AG09319 (cell line): ENCODE measurements at regions not wholly inside any gene's neighbourhood (a gene's known extent, or its start where the extent isn't known, plus 50 kb on each side); places are given as distances from the start of the nearest gene placed in this dataset.
"Not testable (repeated sequence)": the region's sequence is repeated elsewhere in the genome, so short reads cannot be mapped to it uniquely, and the experiment has no call there.

Source experiments
- DNase-seq: peaks from one replicate; pipeline ENCODE4 v3.0.0-alpha.2; 2010; ENCODE audit warnings: low read depth; ENCODE audit errors: extremely low read depth
- CTCF ChIP-seq: IDR thresholded peaks from 2 replicates; pipeline ENCODE4 v1.5.1; 2011; ENCODE audit warnings: low read depth, mild to moderate bottlenecking, inconsistent platforms, low read length, moderate library complexity

GRCh38 chr12:28781671-28782652 lies 367.1 kb upstream of the FAR2 start:
- no peak for DNase-seq
- TF ChIP-seq CTCF = no peak

- DNase-seq = no peak
- TF ChIP-seq CTCF = no peak
These were observed 366.3 kb upstream of the FAR2 start for GRCh38 chr12:28782812-28783211.

- no peak for TF ChIP-seq CTCF
- no peak for DNase-seq
These were observed 361.9 kb upstream of the FAR2 start for GRCh38 chr12:28787151-28787550.

GRCh38 chr12:28788256-28788655 lies 360.8 kb upstream of the FAR2 start:
- DNase-seq = not testable (repeated sequence)

GRCh38 chr12:28793581-28794151 lies 355.4 kb upstream of the FAR2 start:
- DNase-seq = no peak
- no peak for TF ChIP-seq CTCF

GRCh38 chr12:28794211-28794610 lies 354.9 kb upstream of the FAR2 start:
- DNase-seq = no peak
- no peak for TF ChIP-seq CTCF

GRCh38 chr12:28794786-28795185 lies 354.3 kb upstream of the FAR2 start:
- no peak for TF ChIP-seq CTCF
- DNase-seq = no peak

GRCh38 chr12:28795311-28795710 lies 353.8 kb upstream of the FAR2 start:
- TF ChIP-seq CTCF = no peak
- no peak for DNase-seq
